HFF-Myc (cell line): ENCODE measurements at regions not wholly inside any gene's neighbourhood (a gene's known extent, or its start where the extent isn't known, plus 50 kb on each side); places are given as distances from the start of the nearest gene placed in this dataset.
"Not testable (repeated sequence)": the region's sequence is repeated elsewhere in the genome, so short reads cannot be mapped to it uniquely, and the experiment has no call there.

ENCODE experiments used
- DNase-seq: peaks from one replicate; pipeline ENCODE4 v3.0.0-alpha.2; 2011; ENCODE audit warnings: low read depth; ENCODE audit errors: extremely low read depth
- H3K4me3 ChIP-seq: replicated peaks from 2 replicates; pipeline ENCODE4 v1.5.1; 2011; ENCODE audit warnings: low read depth, mild to moderate bottlenecking, control low read depth, low read length
- CTCF ChIP-seq: IDR thresholded peaks from 2 replicates; pipeline ENCODE4 v1.5.1; 2012; ENCODE audit warnings: mild to moderate bottlenecking, low read depth, low read length, control low read depth; ENCODE audit errors: missing control alignments

- no peak for DNase-seq
- no peak for TF ChIP-seq CTCF
- H3K4me3 ChIP-seq: no peak overlapping the region
Measured at GRCh38 chr2:186135686-186136085, 350.4 kb upstream of the ZC3H15 start.

- no peak for TF ChIP-seq CTCF
- no peak for DNase-seq
Measured at GRCh38 chr2:186136860-186137259, 349.2 kb upstream of the ZC3H15 start.

GRCh38 chr2:186138845-186139244, 347.2 kb upstream of the ZC3H15 start:
- no peak overlapping the region for H3K4me3 ChIP-seq
- DNase-seq: no peak
- TF ChIP-seq CTCF: no peak

More at GRCh38 chr2:186136860-186137259, 349.2 kb upstream of the ZC3H15 start:
- no peak overlapping the region for H3K4me3 ChIP-seq

GRCh38 chr2:186159101-186159500, 327.0 kb upstream of the ZC3H15 start:
- DNase-seq: no peak
- TF ChIP-seq CTCF: no peak
- H3K4me3 ChIP-seq: no peak overlapping the region

GRCh38 chr2:186164325-186164724, 321.7 kb upstream of the ZC3H15 start:
- no peak for DNase-seq
- H3K4me3 ChIP-seq: no peak overlapping the region
- TF ChIP-seq CTCF: no peak

- TF ChIP-seq CTCF: no peak
- H3K4me3 ChIP-seq: no peak overlapping the region
- DNase-seq: no peak
Measured at GRCh38 chr2:186170693-186171092, 315.4 kb upstream of the ZC3H15 start.

- DNase-seq: no peak
- no peak for TF ChIP-seq CTCF
- no peak overlapping the region for H3K4me3 ChIP-seq
Measured at GRCh38 chr2:186181625-186182024, 304.4 kb upstream of the ZC3H15 start.

GRCh38 chr2:186182366-186182765, 303.7 kb upstream of the ZC3H15 start:
- DNase-seq, H3K4me3 ChIP-seq: not testable (repeated sequence)
